ENCODE measurements at regions not wholly inside any gene's neighbourhood (a gene's known extent, or its start where the extent isn't known, plus 50 kb on each side); places are given as distances from the start of the nearest gene placed in this dataset.

- DNase-seq: no peak
These were observed 1461.7 kb upstream of the PIK3C3 start for GRCh38 chr18:40493316-40493715.

- no peak for DNase-seq
These were observed 1465.7 kb upstream of the PIK3C3 start for GRCh38 chr18:40489301-40489700.

GRCh38 chr18:40485318-40485717 is 1469.7 kb upstream of the PIK3C3 start:
- DNase-seq: no peak

- no peak for DNase-seq
These were observed 1481.6 kb upstream of the PIK3C3 start for GRCh38 chr18:40473221-40474029.

- no peak for DNase-seq
These were observed 1484.3 kb upstream of the PIK3C3 start for GRCh38 chr18:40470723-40471122.

- DNase-seq: no peak
These were observed 1485.2 kb upstream of the PIK3C3 start for GRCh38 chr18:40469851-40470250.

GRCh38 chr18:40469316-40469715 is 1485.7 kb upstream of the PIK3C3 start:
- no peak for DNase-seq

- DNase-seq: no peak
These were observed 1491.0 kb upstream of the PIK3C3 start for GRCh38 chr18:40464032-40464431.

- no peak for DNase-seq
These were observed 1501.1 kb upstream of the PIK3C3 start for GRCh38 chr18:40453903-40454302.

- no peak for DNase-seq
These were observed 1502.4 kb upstream of the PIK3C3 start for GRCh38 chr18:40452599-40452998.

GRCh38 chr18:40450751-40451150 is 1504.3 kb upstream of the PIK3C3 start:
- no peak for DNase-seq

- DNase-seq: no peak
These were observed 1507.2 kb upstream of the PIK3C3 start for GRCh38 chr18:40447820-40448219.

- no peak for DNase-seq
These were observed 1514.9 kb upstream of the PIK3C3 start for GRCh38 chr18:40440088-40440487.

GRCh38 chr18:40437517-40437916 is 1517.5 kb upstream of the PIK3C3 start:
- no peak for DNase-seq

GRCh38 chr18:40431071-40431985 is 1523.7 kb upstream of the PIK3C3 start:
- no peak for DNase-seq

- no peak for DNase-seq
These were observed 1531.7 kb upstream of the PIK3C3 start for GRCh38 chr18:40423291-40423690.

GRCh38 chr18:40420675-40421074 is 1534.4 kb upstream of the PIK3C3 start:
- no peak for DNase-seq

GRCh38 chr18:40417501-40417900 is 1537.5 kb upstream of the PIK3C3 start:
- DNase-seq: no peak

- DNase-seq: no peak
These were observed 1539.2 kb upstream of the PIK3C3 start for GRCh38 chr18:40415821-40416220.

- no peak for DNase-seq
These were observed 1539.8 kb upstream of the PIK3C3 start for GRCh38 chr18:40415176-40415791.

- no peak for DNase-seq
These were observed 1540.8 kb upstream of the PIK3C3 start for GRCh38 chr18:40414155-40414754.

GRCh38 chr18:40413160-40413559 is 1541.9 kb upstream of the PIK3C3 start:
- no peak for DNase-seq

GRCh38 chr18:40412410-40412809 is 1542.6 kb upstream of the PIK3C3 start:
- no peak for DNase-seq
